Upper lobe of left lung (tissue), 6 donors: ENCODE measurements at regions not wholly inside any gene's neighbourhood (a gene's known extent, or its start where the extent isn't known, plus 50 kb on each side); places are given as distances from the start of the nearest gene placed in this dataset.

Source experiments
- ATAC-seq, 2 donors: fragments of 200-7000 bp; cut with Tn5 transposase; one replicate each; pipeline ENCODE4 v1.9.1; 2022; ENCODE audit warnings: mild to moderate bottlenecking in 2 of 2, moderate library complexity in 2 of 2; ENCODE audit not compliant: low FRiP score in 2 of 2
- DNase-seq, 2 donors: peaks; one replicate each; pipeline ENCODE4 v3.0.0-alpha.2; 2019 to 2020
- H3K27ac ChIP-seq, 4 donors: fragments of 200-600 bp; sonication (generic); one replicate each; pipeline ENCODE4 v1.5.1; 2016 to 2019
- H3K27me3 ChIP-seq, 4 donors: fragments of 200-600 bp; sonication (generic); one replicate each; pipeline ENCODE4 v1.5.1; 2017 to 2019
- H3K36me3 ChIP-seq, 4 donors: fragments of 200-600 bp; sonication (generic); one replicate each; pipeline ENCODE4 v1.5.1; 2016 to 2019
- H3K4me1 ChIP-seq, 4 donors: fragments of 200-600 bp; sonication (generic); one replicate each; pipeline ENCODE4 v1.5.1; 2018 to 2019
- H3K4me3 ChIP-seq, 4 donors: fragments of 200-600 bp; sonication (generic); one replicate each; pipeline ENCODE4 v1.5.1; 2017 to 2019; ENCODE audit warnings: mild to moderate bottlenecking in 2 of 4, moderate library complexity in 1 of 4
- H3K9me3 ChIP-seq, 4 donors: fragments of 200-600 bp; sonication (generic); one replicate each; pipeline ENCODE4 v1.5.1; 2018 to 2019
- CTCF ChIP-seq, 6 experiments: fragments of 450-650 bp in 4 of 6; fragments of 200-600 bp in 2 of 6; sonication (generic) in 2 of 6; IDR thresholded peaks; one replicate each; pipeline ENCODE4 v1.5.1; 2016 to 2019; ENCODE audit warnings: antibody characterized with exemption in 6 of 6
- EP300 ChIP-seq, 4 donors: sonication (generic); formaldehyde crosslinking; IDR thresholded peaks; one replicate each; pipeline ENCODE4 v1.5.1; 2017; ENCODE audit warnings: antibody characterized with exemption in 4 of 4, control low read depth in 2 of 4
- POLR2A ChIP-seq, 4 donors: fragments of 450-650 bp; IDR thresholded peaks; one replicate each; pipeline ENCODE4 v1.5.1; 2016 to 2017; ENCODE audit warnings: antibody characterized with exemption in 4 of 4, mild to moderate bottlenecking in 2 of 4
- POLR2AphosphoS5 ChIP-seq, 2 donors: sonication (generic); formaldehyde crosslinking; IDR thresholded peaks; one replicate each; pipeline ENCODE4 v1.5.1; 2017; ENCODE audit warnings: antibody characterized with exemption in 2 of 2
- WGBS, 2 donors: methylation state at CpG; one replicate each; pipeline ENCODE4 v1.1.5; 2017 to 2018; 5-methylcytosine and 5-hydroxymethylcytosine counted together
- donor health status: DM: no; HTN: no; CAD: no; lungs with moderate emphysema.
- donor health status: DM: no; HTN: yes; CAD: no; lungs with severe emphysema.

- Histone ChIP-seq H3K27me3 (no peaks in the 10 kb centered on the region), H3K9me3 (peaks cover 5 to 18% (median 10%) of the 10 kb centered on the region in 4 donors), H3K4me1 (no peaks in the 10 kb centered on the region), H3K36me3 (no peaks in the 10 kb centered on the region), H3K27ac (no peak overlapping the region), H3K4me3 (no peak overlapping the region)
- TF ChIP-seq POLR2A (IDR thresholded peaks at IDR 0.05): no peak
- no peak for TF ChIP-seq POLR2AphosphoS5 (IDR thresholded peaks at IDR 0.05)
- TF ChIP-seq EP300 (IDR thresholded peaks at IDR 0.05): no peak
- no peak for TF ChIP-seq CTCF (IDR thresholded peaks at IDR 0.05)
- WGBS, 2 donors: 72 to 79% methylated on average over 14 of the region's 14 CpGs
- DNase-seq: no peak
- no peak for ATAC-seq
Observed at GRCh38 chr22:44379817-44380755, 67.3 kb upstream of the SHISAL1 start.

DNA sequence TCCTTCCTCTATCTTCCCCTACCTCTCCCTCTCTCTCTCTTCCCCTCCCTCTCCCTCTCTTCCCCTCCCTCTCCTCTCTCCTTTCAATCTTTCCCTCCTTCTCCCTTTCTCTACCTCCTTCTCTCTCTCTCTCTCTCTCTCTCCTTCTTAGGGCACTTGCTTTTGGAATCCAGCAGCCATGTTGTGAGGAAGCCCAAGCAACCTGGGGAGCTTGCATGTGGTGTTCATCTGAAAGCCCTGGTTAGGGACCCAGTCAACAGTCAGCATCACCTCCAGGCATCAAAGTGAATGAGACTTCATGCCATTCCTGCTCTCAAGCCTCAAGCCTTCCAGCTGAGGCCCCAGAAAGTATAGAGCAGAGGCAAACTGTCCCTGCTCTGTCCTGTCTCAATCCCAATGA, 65.6 kb upstream of the SHISAL1 start:
- Histone ChIP-seq H3K9me3 (peaks cover 5 to 22% (median 15%) of the 10 kb centered on the region in 4 donors), H3K36me3 (no peaks in the 10 kb centered on the region), H3K4me3 (no peak overlapping the region), H3K4me1 (no peaks in the 10 kb centered on the region), H3K27ac (no peak overlapping the region), H3K27me3 (no peaks in the 10 kb centered on the region)
- no peak for TF ChIP-seq CTCF (IDR thresholded peaks at IDR 0.05)
- TF ChIP-seq EP300 (IDR thresholded peaks at IDR 0.05): no peak
- no peak for TF ChIP-seq POLR2A (IDR thresholded peaks at IDR 0.05)
- TF ChIP-seq POLR2AphosphoS5 (IDR thresholded peaks at IDR 0.05): no peak
- DNase-seq: no peak
- no peak for ATAC-seq

GRCh38 chr22:44375451-44375850, 62.7 kb upstream of the SHISAL1 start:
- ATAC-seq (no peak), DNase-seq (no peak)
- H3K27ac ChIP-seq: no peak overlapping the region
- H3K27me3 ChIP-seq: no peaks in the 10 kb centered on the region
- no peaks in the 10 kb centered on the region for H3K4me1 ChIP-seq
- 66 to 75% methylated on average over 1 of the region's 1 CpG for WGBS, 2 donors
- H3K9me3 ChIP-seq: peaks cover 5 to 22% (median 15%) of the 10 kb centered on the region in 4 donors
- TF ChIP-seq POLR2AphosphoS5 (IDR thresholded peaks at IDR 0.05): no peak
- no peak for TF ChIP-seq EP300 (IDR thresholded peaks at IDR 0.05)
- no peak for TF ChIP-seq POLR2A (IDR thresholded peaks at IDR 0.05)
- H3K4me3 ChIP-seq: no peak overlapping the region
- H3K36me3 ChIP-seq: no peaks in the 10 kb centered on the region

- DNase-seq (no peak), ATAC-seq (no peak)
- Histone ChIP-seq H3K36me3 (no peaks in the 10 kb centered on the region), H3K27me3 (no peaks in the 10 kb centered on the region), H3K4me3 (no peak overlapping the region), H3K9me3 (peaks cover 5 to 18% (median 11%) of the 10 kb centered on the region in 4 donors), H3K4me1 (no peaks in the 10 kb centered on the region), H3K27ac (no peak overlapping the region)
- WGBS, 2 donors: 82 to 85% methylated on average over 3 of the region's 3 CpGs
- no peak for TF ChIP-seq EP300 (IDR thresholded peaks at IDR 0.05)
- no peak for TF ChIP-seq POLR2AphosphoS5 (IDR thresholded peaks at IDR 0.05)
- no peak for TF ChIP-seq POLR2A (IDR thresholded peaks at IDR 0.05)
- no peak for TF ChIP-seq CTCF (IDR thresholded peaks at IDR 0.05)
Observed at GRCh38 chr22:44373234-44373633, 60.5 kb upstream of the SHISAL1 start.

GRCh38 chr22:44372611-44373010, 59.9 kb upstream of the SHISAL1 start:
- peak in 1 of 2 donors; percentile 37 for ATAC-seq
- no peaks in the 10 kb centered on the region for H3K4me1 ChIP-seq
- no peak overlapping the region for H3K27ac ChIP-seq
- WGBS, 2 donors: 68 to 87% methylated on average over 3 to 4 of the region's 4 CpGs
- DNase-seq: no peak
- H3K9me3 ChIP-seq: peaks cover 5 to 12% (median 11%) of the 10 kb centered on the region in 4 donors
- TF ChIP-seq EP300 (IDR thresholded peaks at IDR 0.05) (no peak), CTCF (IDR thresholded peaks at IDR 0.05) (no peak), POLR2A (IDR thresholded peaks at IDR 0.05) (no peak), POLR2AphosphoS5 (IDR thresholded peaks at IDR 0.05) (no peak)
- H3K36me3 ChIP-seq: no peaks in the 10 kb centered on the region
- H3K27me3 ChIP-seq: no peaks in the 10 kb centered on the region
- H3K4me3 ChIP-seq: no peak overlapping the region
